GM12872 (cell line): ENCODE measurements at regions not wholly inside any gene's neighbourhood (a gene's known extent, or its start where the extent isn't known, plus 50 kb on each side); places are given as distances from the start of the nearest gene placed in this dataset.

Experiments
- TF ChIP-seq, protein P1 (sequence below): IDR thresholded peaks from 3 replicates; pipeline ENCODE4 v1.5.1; 2011; ENCODE audit warnings: low read depth, mild to moderate bottlenecking, low read length, moderate library complexity; ENCODE audit not compliant: insufficient read depth

DNA sequence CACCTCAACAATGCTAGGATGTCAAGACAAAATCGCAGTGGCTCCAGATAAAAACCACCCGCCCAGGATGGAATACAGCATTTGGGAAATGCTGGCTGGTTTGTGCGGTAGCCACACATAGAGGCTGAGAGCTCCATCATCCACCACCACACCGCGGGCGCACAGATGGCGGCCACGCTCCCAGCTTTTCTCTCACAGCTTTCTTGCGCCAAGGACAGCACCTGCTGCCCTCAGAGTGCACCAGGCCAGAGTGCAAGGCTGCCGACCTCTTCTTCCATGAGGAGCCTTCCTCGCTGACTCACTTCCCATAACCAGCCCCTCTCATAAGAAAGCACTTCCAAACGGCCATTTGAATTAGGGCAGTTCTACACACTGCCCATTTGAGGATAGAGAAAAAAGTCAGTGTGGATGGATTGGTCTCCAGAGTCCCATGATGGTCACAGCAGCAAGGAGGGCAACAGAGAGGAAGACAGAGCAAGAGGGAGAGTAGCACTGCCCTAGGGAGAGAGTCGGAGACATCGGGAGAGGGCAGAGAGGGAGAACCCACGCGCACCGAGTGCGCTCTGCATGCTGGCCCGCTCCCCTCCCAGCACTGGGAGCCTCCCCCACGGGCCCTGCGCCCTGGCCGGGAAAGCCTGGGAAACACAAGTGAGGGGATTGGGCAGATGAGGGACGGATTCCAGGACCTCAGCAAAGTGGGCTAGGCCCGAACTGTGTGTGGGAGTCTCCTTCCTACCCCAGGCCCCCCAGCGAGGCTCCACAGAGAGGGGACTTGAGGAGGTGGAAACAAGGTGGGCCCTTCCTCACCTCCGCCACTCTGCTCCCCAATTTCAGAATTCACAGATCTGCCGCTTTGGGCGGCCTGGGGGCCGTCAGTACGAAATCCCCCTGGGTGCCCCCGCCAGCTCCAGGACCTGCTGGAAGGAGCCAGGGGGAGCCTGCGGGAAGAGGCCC lies 156.9 kb downstream of the USP12 start:
- TF ChIP-seq, protein P1, sequence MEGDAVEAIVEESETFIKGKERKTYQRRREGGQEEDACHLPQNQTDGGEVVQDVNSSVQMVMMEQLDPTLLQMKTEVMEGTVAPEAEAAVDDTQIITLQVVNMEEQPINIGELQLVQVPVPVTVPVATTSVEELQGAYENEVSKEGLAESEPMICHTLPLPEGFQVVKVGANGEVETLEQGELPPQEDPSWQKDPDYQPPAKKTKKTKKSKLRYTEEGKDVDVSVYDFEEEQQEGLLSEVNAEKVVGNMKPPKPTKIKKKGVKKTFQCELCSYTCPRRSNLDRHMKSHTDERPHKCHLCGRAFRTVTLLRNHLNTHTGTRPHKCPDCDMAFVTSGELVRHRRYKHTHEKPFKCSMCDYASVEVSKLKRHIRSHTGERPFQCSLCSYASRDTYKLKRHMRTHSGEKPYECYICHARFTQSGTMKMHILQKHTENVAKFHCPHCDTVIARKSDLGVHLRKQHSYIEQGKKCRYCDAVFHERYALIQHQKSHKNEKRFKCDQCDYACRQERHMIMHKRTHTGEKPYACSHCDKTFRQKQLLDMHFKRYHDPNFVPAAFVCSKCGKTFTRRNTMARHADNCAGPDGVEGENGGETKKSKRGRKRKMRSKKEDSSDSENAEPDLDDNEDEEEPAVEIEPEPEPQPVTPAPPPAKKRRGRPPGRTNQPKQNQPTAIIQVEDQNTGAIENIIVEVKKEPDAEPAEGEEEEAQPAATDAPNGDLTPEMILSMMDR = no peak

DNA sequence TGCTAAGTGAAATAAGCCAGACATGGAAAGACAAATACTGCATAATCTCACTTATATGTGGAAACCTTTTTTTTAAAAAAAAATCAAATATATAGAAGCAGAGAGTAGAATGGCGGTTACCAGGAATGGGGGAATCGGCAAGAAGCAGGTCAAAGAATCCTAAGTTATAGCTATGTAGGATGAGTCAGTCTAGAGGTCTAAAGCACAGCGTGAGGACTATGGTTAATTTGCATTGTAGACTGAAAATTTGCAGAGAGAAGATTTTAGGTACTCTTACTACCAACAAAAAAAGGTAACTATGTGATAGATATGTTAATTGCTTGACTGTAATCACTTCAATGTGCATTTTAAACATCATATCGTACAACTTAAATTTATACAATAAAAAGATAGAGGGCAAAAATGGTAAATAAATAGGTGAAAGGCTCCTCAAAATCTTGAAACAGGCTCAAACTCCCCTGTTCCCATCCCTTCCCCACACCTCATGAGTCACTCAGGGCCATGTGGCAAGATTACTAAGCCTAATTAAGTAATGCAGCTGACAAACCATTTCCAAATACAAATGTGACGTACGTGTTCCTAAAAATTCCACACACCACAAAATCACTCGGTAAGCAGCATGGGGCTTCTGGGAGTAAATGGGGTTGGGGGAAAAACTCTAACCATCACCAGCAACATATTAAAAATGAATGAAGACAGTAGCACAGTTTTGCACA lies 159.0 kb downstream of the USP12 start:
- TF ChIP-seq, protein P1 = no peak

DNA sequence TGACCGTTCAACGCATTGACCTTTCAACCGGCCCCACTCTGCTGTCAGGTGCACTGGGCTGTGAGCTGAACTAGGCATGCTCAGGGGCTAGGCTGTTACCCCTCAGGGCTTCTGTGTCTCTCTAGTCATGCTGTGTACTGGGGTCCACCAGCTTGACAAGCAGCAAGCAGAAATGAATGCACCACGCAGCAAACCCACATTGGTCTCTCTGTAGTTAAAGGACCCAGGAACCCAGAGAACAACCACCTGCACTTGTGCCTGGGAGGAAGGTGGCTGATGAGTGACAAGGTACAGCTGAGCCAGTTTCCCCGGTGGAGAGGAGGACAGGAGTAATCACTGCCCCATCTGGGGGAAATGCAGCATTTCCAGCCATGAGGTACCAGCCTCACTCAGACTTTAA lies 159.9 kb downstream of the USP12 start:
- TF ChIP-seq, protein P1 = no peak

DNA sequence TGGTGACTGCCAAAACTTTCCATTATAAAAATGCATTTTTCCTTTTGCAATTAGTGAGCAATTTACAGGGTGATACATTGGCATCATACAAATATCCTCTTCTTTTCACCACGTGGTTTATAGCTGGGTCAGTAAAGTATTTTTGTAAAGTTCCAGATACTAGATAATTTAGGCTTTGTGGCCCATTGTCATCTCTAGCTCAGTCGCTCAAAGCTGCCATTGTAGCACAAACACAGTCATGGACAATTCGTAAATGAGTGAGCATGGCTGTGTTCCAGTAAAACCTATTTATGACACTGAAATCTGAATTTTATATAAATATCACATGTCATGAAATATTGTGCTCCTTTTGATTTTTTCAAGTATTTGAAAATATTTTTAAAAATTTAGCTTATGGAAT lies 162.9 kb downstream of the USP12 start:
- TF ChIP-seq, protein P1 = no peak

DNA sequence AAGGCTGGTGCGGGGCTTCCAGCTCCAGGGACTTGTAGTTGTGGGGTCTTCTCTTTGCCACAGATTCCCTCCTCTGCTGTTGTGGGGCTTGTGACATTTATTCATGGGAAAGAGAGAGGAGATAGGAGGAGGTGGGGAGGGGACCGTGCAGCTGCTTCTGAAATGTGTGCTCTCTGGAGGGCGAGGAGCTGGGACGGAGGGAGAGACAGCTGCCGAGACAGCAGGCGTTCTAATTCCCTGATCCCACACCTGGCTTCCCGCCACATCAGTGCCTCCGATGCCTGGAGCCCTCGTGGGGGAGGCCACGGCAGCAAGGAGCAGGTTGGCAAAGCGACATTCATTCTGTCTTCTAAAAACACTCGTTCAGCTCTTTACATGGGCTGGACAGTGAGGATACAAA lies 164.4 kb downstream of the USP12 start:
- TF ChIP-seq, protein P1 = no peak

DNA sequence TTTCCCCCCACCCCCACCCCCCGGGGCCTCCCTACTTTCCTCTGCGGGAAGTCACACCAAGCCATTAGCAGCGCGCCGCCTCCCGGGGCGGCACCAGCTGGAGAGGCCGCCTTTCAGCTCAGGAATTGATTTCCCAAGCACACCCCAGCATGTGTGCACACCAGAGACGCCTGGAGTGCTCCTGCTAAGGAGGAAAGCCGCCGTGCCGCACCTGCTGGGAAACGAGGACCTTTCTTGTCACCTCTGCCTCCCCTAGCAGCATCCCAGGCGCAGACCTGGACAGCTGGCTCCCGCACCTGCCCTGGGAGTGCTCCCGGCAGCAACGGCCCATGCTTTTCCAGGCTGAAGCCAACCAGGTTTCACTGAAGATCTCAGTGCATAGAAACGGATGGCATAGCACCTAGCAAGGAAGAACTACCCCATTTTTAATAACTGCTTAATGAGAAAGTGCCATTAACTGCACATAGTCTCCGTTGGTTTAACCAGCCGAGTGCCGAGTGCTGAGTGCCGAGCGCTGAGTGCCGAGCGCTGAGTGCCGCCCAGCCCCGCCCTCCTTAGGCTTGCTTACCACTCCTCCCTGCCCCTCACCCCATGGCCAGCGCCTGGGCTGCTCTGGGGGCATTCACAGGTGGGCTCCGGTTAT lies 165.0 kb downstream of the USP12 start:
- TF ChIP-seq, protein P1 = no peak

DNA sequence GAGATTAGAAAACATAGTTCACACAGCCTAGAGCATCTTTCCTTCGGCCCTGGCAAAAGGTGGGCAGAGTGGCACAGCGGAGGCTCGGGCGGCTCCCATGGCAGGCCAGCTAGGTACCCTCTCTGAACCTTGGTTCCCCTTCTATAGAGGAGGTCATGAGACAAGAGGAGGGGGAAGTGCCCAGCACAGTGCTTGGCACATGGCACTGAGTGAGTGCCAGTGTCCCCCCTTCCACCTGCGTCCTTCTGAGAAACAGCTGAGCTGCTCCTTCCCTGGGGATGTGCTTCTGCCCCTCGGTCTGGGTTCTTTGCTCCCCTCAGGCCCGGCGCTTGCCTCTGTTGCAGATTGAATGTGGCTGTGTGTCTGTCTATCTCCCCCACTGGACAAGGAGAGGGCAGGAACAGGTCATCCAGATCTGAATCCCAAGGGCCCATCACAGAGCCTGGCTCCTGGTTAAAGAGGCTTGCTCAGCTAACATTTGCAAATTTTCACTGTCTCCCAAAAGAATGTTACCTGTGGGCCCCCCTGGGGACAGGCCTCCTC lies 165.6 kb downstream of the USP12 start:
- TF ChIP-seq, protein P1 = no peak
